22Rv1 (cell line): ENCODE measurements at regions not wholly inside any gene's neighbourhood (a gene's known extent, or its start where the extent isn't known, plus 50 kb on each side); places are given as distances from the start of the nearest gene placed in this dataset.
"Not testable (repeated sequence)": the region's sequence is repeated elsewhere in the genome, so short reads cannot be mapped to it uniquely, and the experiment has no call there.

ENCODE experiments used
- H3K27ac ChIP-seq: fragments of 450-650 bp; 2 replicates; pipeline ENCODE4 v1.5.1; 2017
- ZFX ChIP-seq: fragments of 450-650 bp; IDR thresholded peaks from 2 replicates; pipeline ENCODE4 v1.6.1; 2017; ENCODE audit warnings: antibody characterized with exemption, borderline replicate concordance
- TF ChIP-seq, protein P1 (sequence below): fragments of 450-650 bp; IDR thresholded peaks from 2 replicates; pipeline ENCODE4 v1.5.1; 2017; ENCODE audit warnings: mild to moderate bottlenecking

DNA sequence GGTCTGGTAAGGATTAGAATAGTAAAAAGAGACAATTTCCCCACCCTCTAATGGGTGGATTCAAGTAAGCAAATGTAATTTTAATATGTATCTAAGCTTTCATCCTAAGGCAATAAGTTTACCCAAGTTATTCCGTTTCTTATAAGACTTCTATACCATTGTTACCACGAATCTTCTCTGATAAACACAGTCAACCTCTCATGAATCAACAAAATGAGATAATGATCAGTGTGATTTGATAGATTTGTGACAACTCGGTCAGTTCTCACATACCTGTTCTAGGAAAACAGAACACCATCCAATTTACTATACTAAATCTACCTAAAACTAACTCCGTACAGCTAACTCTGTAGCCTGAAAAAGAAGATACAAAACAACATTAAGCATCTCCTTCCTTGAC is 342.1 kb downstream of the TBL1XR1 start:
- TF ChIP-seq ZFX: no peak
- no peak overlapping the region for H3K27ac ChIP-seq

DNA sequence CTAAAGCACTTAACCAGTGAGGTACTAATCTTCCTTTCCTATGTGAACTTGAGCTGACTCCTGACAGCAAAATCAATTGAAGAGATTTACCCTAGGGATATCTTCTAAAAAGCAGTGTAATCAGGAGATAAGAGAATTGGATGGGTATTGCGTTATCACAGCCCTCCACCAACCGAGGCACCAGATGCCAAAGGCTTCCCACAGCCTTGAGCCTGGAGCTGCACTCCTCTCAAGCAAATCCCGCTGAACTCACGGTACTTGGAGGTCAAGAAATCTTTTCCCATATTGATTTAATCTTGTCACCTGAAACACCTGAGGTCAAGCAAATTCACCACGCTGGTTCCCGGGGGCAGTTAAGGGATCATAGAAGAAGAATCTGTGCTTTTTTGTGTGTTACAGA is 346.8 kb downstream of the TBL1XR1 start:
- TF ChIP-seq, protein P1, sequence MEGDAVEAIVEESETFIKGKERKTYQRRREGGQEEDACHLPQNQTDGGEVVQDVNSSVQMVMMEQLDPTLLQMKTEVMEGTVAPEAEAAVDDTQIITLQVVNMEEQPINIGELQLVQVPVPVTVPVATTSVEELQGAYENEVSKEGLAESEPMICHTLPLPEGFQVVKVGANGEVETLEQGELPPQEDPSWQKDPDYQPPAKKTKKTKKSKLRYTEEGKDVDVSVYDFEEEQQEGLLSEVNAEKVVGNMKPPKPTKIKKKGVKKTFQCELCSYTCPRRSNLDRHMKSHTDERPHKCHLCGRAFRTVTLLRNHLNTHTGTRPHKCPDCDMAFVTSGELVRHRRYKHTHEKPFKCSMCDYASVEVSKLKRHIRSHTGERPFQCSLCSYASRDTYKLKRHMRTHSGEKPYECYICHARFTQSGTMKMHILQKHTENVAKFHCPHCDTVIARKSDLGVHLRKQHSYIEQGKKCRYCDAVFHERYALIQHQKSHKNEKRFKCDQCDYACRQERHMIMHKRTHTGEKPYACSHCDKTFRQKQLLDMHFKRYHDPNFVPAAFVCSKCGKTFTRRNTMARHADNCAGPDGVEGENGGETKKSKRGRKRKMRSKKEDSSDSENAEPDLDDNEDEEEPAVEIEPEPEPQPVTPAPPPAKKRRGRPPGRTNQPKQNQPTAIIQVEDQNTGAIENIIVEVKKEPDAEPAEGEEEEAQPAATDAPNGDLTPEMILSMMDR: no peak
- TF ChIP-seq ZFX: no peak
- no peak overlapping the region for H3K27ac ChIP-seq

DNA sequence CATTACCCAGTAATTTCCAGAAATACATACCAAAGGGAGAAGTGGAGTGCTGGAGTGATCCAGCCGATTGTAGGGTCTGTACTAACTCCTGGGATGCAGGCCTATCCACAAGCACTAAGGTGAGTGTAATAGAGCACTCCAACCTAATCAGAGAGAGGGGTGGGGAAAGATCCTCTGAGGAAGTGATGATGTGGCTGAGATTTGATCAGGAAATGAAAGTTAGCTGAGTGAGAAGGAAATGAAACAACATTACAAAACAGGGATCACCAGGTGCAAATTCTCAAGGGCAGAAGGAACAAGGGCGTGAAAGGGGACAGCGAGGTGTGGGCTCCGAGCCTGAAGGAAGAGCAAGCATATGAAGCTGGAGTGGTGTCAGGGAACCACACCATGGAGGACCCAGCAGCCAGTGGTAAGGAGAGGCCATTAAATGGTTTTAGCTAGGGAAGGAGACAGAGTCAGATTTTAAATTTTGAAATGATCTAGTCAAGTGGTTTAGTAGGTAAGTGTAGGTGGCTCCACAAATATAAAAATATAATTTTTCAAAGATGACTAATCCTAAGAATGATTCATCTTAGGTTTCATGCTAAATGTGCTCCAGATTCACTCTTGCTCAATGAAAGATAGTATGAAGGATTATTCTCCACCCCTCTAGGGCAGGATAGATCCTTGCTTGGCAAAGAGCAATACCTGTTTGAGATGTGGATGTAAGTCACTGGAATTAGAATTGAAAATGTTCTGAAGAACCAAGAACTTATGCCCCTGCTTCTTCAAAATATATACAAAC is 348.7 kb downstream of the TBL1XR1 start:
- no peak overlapping the region for H3K27ac ChIP-seq
- no peak for TF ChIP-seq ZFX

DNA sequence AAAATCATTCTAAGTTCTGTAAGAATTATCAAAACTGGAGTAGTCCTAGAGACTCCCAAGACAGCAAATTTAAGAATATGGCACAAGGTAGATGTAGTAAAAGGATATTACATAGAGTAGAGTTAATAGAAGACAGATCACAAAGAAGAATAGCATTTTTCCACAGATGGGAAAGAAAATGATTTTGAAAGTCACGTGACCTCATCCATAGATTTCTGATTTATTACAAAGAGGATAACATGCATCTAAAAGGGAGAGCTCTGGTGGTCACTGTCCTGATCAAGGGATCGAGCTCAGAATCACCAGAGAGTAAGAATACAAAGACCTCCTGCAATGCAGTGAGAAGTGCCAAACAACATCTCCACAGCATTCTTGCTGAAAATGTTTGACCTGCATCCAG is 354.4 kb downstream of the TBL1XR1 start:
- TF ChIP-seq, protein P1: no peak
- no peak overlapping the region for H3K27ac ChIP-seq

DNA sequence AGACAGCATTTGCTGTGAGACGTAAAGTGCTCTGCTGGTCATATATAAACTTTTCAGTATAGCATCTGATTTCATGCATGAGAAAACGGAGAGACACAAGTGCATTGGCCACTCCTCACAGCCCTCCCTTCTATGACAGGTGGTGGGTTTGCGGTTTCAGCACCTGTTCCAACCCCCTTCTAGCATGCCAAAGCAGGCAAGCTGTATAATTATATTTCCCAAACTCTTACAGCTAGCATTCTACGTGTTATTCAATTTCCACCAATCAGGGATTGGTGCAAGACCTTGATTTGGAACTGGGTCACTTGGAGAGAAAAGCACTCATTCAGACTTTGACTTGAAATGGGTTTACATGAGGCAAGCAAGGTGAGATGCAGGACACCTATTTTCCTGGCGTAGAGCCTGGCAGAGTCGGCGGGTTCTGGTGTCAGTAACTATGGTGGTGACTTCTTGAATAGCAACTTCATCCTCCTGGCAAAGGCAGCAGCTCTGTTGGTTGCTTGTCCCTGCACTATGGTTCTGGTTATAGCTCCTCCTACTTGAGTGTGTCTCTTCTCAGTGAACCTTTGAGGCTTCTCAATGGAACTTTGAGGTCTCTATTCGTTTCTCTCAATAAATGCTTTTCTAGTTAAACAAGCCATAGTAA is 356.5 kb downstream of the TBL1XR1 start:
- no peak overlapping the region for H3K27ac ChIP-seq
- TF ChIP-seq ZFX: no peak
- TF ChIP-seq, protein P1: no peak

DNA sequence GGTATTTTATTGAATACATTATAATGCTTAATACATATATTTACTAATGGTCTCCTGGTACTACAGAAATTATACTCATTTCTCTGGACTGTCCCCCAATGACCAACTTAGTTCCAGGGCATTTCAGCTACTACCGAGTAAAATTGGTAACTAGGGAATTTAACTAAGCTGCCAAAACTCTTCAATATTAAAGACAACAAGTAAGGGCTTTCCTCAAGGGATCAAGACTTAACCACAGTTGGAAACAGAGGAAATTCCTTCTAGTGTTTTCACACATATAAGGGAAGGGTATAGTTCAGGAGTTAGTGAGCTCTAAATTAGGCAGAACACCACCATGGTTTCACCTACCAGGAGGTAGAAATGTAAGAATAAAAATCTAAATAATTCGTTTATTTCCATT is 357.4 kb downstream of the TBL1XR1 start:
- no peak overlapping the region for H3K27ac ChIP-seq
- TF ChIP-seq, protein P1: no peak
- no peak for TF ChIP-seq ZFX

DNA sequence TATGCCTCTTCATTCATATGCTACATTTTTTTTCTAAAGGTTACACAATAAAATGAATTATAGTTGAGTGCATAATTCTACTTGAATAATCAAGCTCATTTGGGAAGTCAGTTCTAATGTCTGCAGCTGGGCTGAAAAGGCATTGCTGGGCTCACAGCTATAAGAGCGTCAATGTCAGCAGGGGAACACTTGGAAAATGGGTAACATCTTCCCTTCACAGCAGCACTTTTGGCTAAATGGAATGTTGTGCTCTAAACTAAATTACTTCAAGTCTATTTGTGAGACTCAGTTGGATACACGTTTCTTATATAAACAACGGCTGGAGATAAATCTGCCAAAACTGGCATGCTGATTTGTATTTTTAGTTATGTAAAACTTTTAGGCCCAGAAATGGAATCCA is 357.8 kb downstream of the TBL1XR1 start:
- TF ChIP-seq, protein P1: no peak
- no peak for TF ChIP-seq ZFX
- H3K27ac ChIP-seq: no peak overlapping the region

DNA sequence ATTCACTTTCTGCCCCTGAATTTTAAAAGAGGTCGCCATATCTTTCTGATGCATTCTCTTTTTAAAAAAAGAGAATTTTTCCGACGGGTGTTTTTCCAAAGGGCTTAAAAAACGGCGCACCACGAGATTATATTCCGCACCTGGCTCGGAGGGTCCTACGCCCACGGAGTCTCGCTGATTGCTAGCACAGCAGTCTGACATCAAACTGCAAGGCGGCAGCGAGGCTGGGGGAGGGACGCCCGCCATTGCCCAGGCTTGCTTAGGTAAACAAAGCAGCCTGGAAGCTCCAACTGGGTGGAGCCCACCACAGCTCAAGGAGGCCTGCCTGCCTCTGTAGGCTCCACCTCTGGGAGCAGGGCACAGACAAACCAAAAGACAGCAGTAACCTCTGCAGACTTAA is 370.0 kb downstream of the TBL1XR1 start:
- not testable (repeated sequence) for H3K27ac ChIP-seq

DNA sequence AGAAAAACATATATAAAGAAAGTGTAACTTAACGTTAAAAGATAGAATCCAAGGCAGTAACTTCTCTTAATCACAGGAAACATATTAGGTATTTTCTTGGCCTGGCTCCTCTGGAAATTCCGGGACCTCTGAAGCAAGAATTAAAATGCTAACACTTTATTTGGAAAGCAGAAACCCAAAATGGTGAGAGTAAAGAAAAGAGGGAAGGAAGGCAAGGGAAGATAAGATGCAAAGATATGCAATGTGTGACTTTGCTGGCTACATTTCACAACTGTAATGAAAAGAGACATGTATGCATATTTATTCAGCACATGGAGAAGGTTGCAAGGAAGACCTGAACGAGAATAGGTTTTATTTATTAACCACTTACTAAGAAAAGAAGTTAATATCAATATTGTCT is 372.5 kb downstream of the TBL1XR1 start:
- H3K27ac ChIP-seq: no peak overlapping the region
- TF ChIP-seq, protein P1: no peak
- no peak for TF ChIP-seq ZFX
